ENCODE measurements at regions not wholly inside any gene's neighbourhood (a gene's known extent, or its start where the extent isn't known, plus 50 kb on each side); places are given as distances from the start of the nearest gene placed in this dataset.

- H3K4me3 ChIP-seq (ENCODE audit: low read depth in 1 of 5, low read length in 5 of 5) = no peak overlapping the region
- no peak overlapping the region for H3K9ac ChIP-seq (ENCODE audit: low read length in 5 of 5)
- no peaks in the 10 kb centered on the region for H3K4me1 ChIP-seq (ENCODE audit: control insufficient read depth in 5 of 5, insufficient read depth in 5 of 5, low read length in 5 of 5)
- no peaks in the 10 kb centered on the region for H3K27me3 ChIP-seq (ENCODE audit: control insufficient read depth in 5 of 5, insufficient read depth in 4 of 5, low read length in 5 of 5)
- H3K36me3 ChIP-seq (ENCODE audit: control insufficient read depth in 5 of 5, insufficient read depth in 5 of 5, low read length in 5 of 5) = no peaks in the 10 kb centered on the region
- H3K9me3 ChIP-seq (ENCODE audit: control insufficient read depth in 5 of 5, low read length in 5 of 5) = peaks cover 0 to 2% (median 0%) of the 10 kb centered on the region in 5 donors
- no peak overlapping the region for H3K27ac ChIP-seq (ENCODE audit: low read depth, low read length)
Measured at GRCh38 chr1:239467730-239468129, 81.4 kb downstream of the CHRM3 start.

- Histone ChIP-seq H3K36me3 (ENCODE audit: control insufficient read depth in 5 of 5, insufficient read depth in 5 of 5, low read length in 5 of 5) (no peaks in the 10 kb centered on the region), H3K27ac (ENCODE audit: low read depth, low read length) (no peak overlapping the region), H3K4me3 (ENCODE audit: low read depth in 1 of 5, low read length in 5 of 5) (peak overlapping the region in 1 of 5 donors; percentile 5), H3K9me3 (ENCODE audit: control insufficient read depth in 5 of 5, low read length in 5 of 5) (peaks cover 7 to 27% (median 23%) of the 10 kb centered on the region in 5 donors), H3K9ac (ENCODE audit: low read length in 5 of 5) (no peak overlapping the region), H3K27me3 (ENCODE audit: control insufficient read depth in 5 of 5, insufficient read depth in 4 of 5, low read length in 5 of 5) (no peaks in the 10 kb centered on the region), H3K4me1 (ENCODE audit: control insufficient read depth in 5 of 5, insufficient read depth in 5 of 5, low read length in 5 of 5) (no peaks in the 10 kb centered on the region)
Measured at GRCh38 chr1:239478069-239478468, 91.7 kb downstream of the CHRM3 start.

DNA sequence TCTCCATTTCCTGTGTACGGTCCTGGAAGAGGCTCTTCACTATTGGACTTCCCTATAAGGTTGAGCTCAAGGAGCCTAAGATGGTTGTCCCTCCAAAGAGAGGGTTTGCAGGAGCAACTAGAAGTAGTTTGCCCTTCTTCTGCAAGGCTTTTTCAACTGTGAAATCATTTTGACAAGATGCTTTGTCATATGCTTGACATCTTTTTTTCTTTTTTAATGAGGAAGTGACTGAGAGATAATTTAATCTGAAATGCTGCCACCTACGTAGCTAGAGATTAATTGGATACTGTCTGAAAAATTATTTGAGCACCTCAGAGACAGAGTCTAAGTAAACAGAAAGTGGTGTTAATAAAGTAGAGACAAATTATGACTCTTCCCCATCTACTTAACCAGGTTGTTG lies 97.0 kb downstream of the CHRM3 start:
- peaks cover 0 to 18% (median 16%) of the 10 kb centered on the region in 5 donors for H3K9me3 ChIP-seq (ENCODE audit: control insufficient read depth in 5 of 5, low read length in 5 of 5)
- H3K27me3 ChIP-seq (ENCODE audit: control insufficient read depth in 5 of 5, insufficient read depth in 4 of 5, low read length in 5 of 5) = no peaks in the 10 kb centered on the region
- no peak overlapping the region for H3K27ac ChIP-seq (ENCODE audit: low read depth, low read length)
- H3K36me3 ChIP-seq (ENCODE audit: control insufficient read depth in 5 of 5, insufficient read depth in 5 of 5, low read length in 5 of 5) = no peaks in the 10 kb centered on the region
- H3K4me1 ChIP-seq (ENCODE audit: control insufficient read depth in 5 of 5, insufficient read depth in 5 of 5, low read length in 5 of 5) = no peaks in the 10 kb centered on the region
- H3K4me3 ChIP-seq (ENCODE audit: low read depth in 1 of 5, low read length in 5 of 5) = no peak overlapping the region
- no peak overlapping the region for H3K9ac ChIP-seq (ENCODE audit: low read length in 5 of 5)

GRCh38 chr1:239493811-239494414 lies 107.5 kb downstream of the CHRM3 start:
- H3K9ac ChIP-seq (ENCODE audit: low read length in 5 of 5) = no peak overlapping the region
- no peaks in the 10 kb centered on the region for H3K36me3 ChIP-seq (ENCODE audit: control insufficient read depth in 5 of 5, insufficient read depth in 5 of 5, low read length in 5 of 5)
- no peak overlapping the region for H3K4me3 ChIP-seq (ENCODE audit: low read depth in 1 of 5, low read length in 5 of 5)
- no peaks in the 10 kb centered on the region for H3K4me1 ChIP-seq (ENCODE audit: control insufficient read depth in 5 of 5, insufficient read depth in 5 of 5, low read length in 5 of 5)
- no peak overlapping the region for H3K27ac ChIP-seq (ENCODE audit: low read depth, low read length)
- no peaks in the 10 kb centered on the region for H3K27me3 ChIP-seq (ENCODE audit: control insufficient read depth in 5 of 5, insufficient read depth in 4 of 5, low read length in 5 of 5)
- no peaks in the 10 kb centered on the region for H3K9me3 ChIP-seq (ENCODE audit: control insufficient read depth in 5 of 5, low read length in 5 of 5)

DNA sequence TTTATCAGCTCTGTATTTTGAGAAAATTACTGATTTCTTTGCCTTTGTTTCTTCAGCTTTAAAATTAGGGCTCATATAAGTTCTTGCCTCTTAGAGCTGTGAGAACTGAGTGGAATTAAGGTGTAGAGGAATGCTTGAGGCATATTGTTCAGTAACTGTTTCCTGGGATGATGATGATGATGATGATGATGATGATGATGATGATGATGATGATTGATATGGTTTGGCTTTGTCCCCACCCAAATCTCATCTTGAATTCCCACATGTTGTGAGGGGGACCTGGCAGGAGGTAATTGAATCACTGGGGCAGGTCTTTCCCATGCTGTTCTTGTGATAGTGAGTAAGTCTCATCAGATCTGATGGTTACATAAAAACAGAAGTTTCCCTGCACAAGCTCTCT lies 118.7 kb downstream of the CHRM3 start:
- Histone ChIP-seq H3K9ac (ENCODE audit: low read length in 5 of 5) (no peak overlapping the region), H3K9me3 (ENCODE audit: control insufficient read depth in 5 of 5, low read length in 5 of 5) (peaks cover 2 to 13% (median 9%) of the 10 kb centered on the region in 5 donors), H3K27ac (ENCODE audit: low read depth, low read length) (no peak overlapping the region), H3K27me3 (ENCODE audit: control insufficient read depth in 5 of 5, insufficient read depth in 4 of 5, low read length in 5 of 5) (no peaks in the 10 kb centered on the region), H3K4me3 (ENCODE audit: low read depth in 1 of 5, low read length in 5 of 5) (no peak overlapping the region), H3K36me3 (ENCODE audit: control insufficient read depth in 5 of 5, insufficient read depth in 5 of 5, low read length in 5 of 5) (no peaks in the 10 kb centered on the region), H3K4me1 (ENCODE audit: control insufficient read depth in 5 of 5, insufficient read depth in 5 of 5, low read length in 5 of 5) (no peaks in the 10 kb centered on the region)

GRCh38 chr1:239507826-239508225 lies 121.5 kb downstream of the CHRM3 start:
- H3K9ac ChIP-seq (ENCODE audit: low read length in 5 of 5) = no peak overlapping the region
- H3K36me3 ChIP-seq (ENCODE audit: control insufficient read depth in 5 of 5, insufficient read depth in 5 of 5, low read length in 5 of 5) = no peaks in the 10 kb centered on the region
- no peak overlapping the region for H3K4me3 ChIP-seq (ENCODE audit: low read depth in 1 of 5, low read length in 5 of 5)
- H3K27ac ChIP-seq (ENCODE audit: low read depth, low read length) = no peak overlapping the region
- H3K27me3 ChIP-seq (ENCODE audit: control insufficient read depth in 5 of 5, insufficient read depth in 4 of 5, low read length in 5 of 5) = no peaks in the 10 kb centered on the region
- H3K4me1 ChIP-seq (ENCODE audit: control insufficient read depth in 5 of 5, insufficient read depth in 5 of 5, low read length in 5 of 5) = no peaks in the 10 kb centered on the region
- H3K9me3 ChIP-seq (ENCODE audit: control insufficient read depth in 5 of 5, low read length in 5 of 5) = peaks cover 2 to 13% (median 9%) of the 10 kb centered on the region in 5 donors

- H3K27me3 ChIP-seq (ENCODE audit: control insufficient read depth in 5 of 5, insufficient read depth in 4 of 5, low read length in 5 of 5) = no peaks in the 10 kb centered on the region
- no peaks in the 10 kb centered on the region for H3K4me1 ChIP-seq (ENCODE audit: control insufficient read depth in 5 of 5, insufficient read depth in 5 of 5, low read length in 5 of 5)
- no peak overlapping the region for H3K4me3 ChIP-seq (ENCODE audit: low read depth in 1 of 5, low read length in 5 of 5)
- H3K36me3 ChIP-seq (ENCODE audit: control insufficient read depth in 5 of 5, insufficient read depth in 5 of 5, low read length in 5 of 5) = no peaks in the 10 kb centered on the region
- no peaks in the 10 kb centered on the region for H3K9me3 ChIP-seq (ENCODE audit: control insufficient read depth in 5 of 5, low read length in 5 of 5)
- H3K27ac ChIP-seq (ENCODE audit: low read depth, low read length) = no peak overlapping the region
- no peak overlapping the region for H3K9ac ChIP-seq (ENCODE audit: low read length in 5 of 5)
Measured at GRCh38 chr1:239511875-239512274, 125.5 kb downstream of the CHRM3 start.

- no peaks in the 10 kb centered on the region for H3K9me3 ChIP-seq (ENCODE audit: control insufficient read depth in 5 of 5, low read length in 5 of 5)
- no peaks in the 10 kb centered on the region for H3K4me1 ChIP-seq (ENCODE audit: control insufficient read depth in 5 of 5, insufficient read depth in 5 of 5, low read length in 5 of 5)
- H3K9ac ChIP-seq (ENCODE audit: low read length in 5 of 5) = no peak overlapping the region
- H3K36me3 ChIP-seq (ENCODE audit: control insufficient read depth in 5 of 5, insufficient read depth in 5 of 5, low read length in 5 of 5) = no peaks in the 10 kb centered on the region
- no peaks in the 10 kb centered on the region for H3K27me3 ChIP-seq (ENCODE audit: control insufficient read depth in 5 of 5, insufficient read depth in 4 of 5, low read length in 5 of 5)
- H3K27ac ChIP-seq (ENCODE audit: low read depth, low read length) = no peak overlapping the region
- H3K4me3 ChIP-seq (ENCODE audit: low read depth in 1 of 5, low read length in 5 of 5) = no peak overlapping the region
Measured at GRCh38 chr1:239516579-239516978, 130.2 kb downstream of the CHRM3 start.

DNA sequence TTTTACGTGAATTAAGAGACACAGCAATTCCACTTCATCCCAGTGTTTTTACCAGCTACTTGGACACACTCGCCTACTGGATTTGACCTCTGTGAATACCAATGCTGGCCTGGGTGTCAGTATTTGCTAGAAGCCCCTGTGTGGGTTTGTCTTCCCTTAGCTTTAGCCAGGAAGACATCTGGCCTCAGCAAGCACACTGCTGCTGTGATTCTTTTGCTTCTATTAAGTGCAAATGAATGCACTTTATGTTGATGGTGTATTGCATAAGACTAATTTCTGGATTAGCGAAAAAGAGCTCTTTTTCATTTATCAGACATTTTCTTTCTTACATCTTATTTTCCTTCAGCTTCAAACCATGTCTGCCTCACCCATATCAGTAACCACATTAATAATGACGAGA lies 140.0 kb downstream of the CHRM3 start:
- Histone ChIP-seq H3K36me3 (ENCODE audit: control insufficient read depth in 5 of 5, insufficient read depth in 5 of 5, low read length in 5 of 5) (no peaks in the 10 kb centered on the region), H3K9me3 (ENCODE audit: control insufficient read depth in 5 of 5, low read length in 5 of 5) (no peaks in the 10 kb centered on the region), H3K27ac (ENCODE audit: low read depth, low read length) (no peak overlapping the region), H3K4me1 (ENCODE audit: control insufficient read depth in 5 of 5, insufficient read depth in 5 of 5, low read length in 5 of 5) (peaks cover 0 to 11% (median 5%) of the 10 kb centered on the region in 5 donors), H3K27me3 (ENCODE audit: control insufficient read depth in 5 of 5, insufficient read depth in 4 of 5, low read length in 5 of 5) (no peaks in the 10 kb centered on the region), H3K4me3 (ENCODE audit: low read depth in 1 of 5, low read length in 5 of 5) (no peak overlapping the region), H3K9ac (ENCODE audit: low read length in 5 of 5) (no peak overlapping the region)

DNA sequence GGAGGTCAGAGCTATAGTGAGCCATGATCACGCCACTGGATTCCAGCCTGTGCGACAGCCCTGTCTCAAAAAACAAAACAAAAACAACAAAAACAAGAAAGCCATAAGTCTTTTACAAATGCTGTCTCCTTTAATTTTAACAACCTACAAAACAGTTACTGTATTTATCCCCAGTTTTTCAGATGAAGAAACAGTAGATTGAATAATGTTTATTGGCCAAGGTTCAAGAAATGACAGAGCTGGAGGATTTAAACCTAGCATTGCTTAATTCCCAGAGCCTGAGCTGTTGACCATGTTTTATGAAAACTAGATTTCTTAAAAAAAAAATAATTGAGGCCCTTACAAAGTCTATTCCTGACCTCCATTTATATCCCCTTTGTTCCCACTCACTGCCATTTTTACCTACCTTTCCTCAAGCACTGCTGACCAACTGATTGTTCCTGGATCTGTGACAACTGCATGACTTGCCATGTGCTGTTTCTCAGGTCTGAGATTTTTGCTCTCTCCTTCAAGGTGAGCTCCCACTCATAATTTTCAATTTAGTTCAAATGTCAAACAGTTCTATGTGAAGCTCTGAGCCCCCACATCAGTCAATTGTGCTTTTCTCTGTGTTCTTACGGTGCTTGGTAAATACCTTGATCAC lies 140.8 kb downstream of the CHRM3 start:
- Histone ChIP-seq H3K36me3 (ENCODE audit: control insufficient read depth in 5 of 5, insufficient read depth in 5 of 5, low read length in 5 of 5) (no peaks in the 10 kb centered on the region), H3K4me1 (ENCODE audit: control insufficient read depth in 5 of 5, insufficient read depth in 5 of 5, low read length in 5 of 5) (peaks cover 0 to 11% (median 5%) of the 10 kb centered on the region in 5 donors), H3K4me3 (ENCODE audit: low read depth in 1 of 5, low read length in 5 of 5) (no peak overlapping the region), H3K9me3 (ENCODE audit: control insufficient read depth in 5 of 5, low read length in 5 of 5) (no peaks in the 10 kb centered on the region), H3K27ac (ENCODE audit: low read depth, low read length) (no peak overlapping the region), H3K27me3 (ENCODE audit: control insufficient read depth in 5 of 5, insufficient read depth in 4 of 5, low read length in 5 of 5) (no peaks in the 10 kb centered on the region), H3K9ac (ENCODE audit: low read length in 5 of 5) (no peak overlapping the region)
